ENCODE measurements at regions not wholly inside any gene's neighbourhood (a gene's known extent, or its start where the extent isn't known, plus 50 kb on each side); places are given as distances from the start of the nearest gene placed in this dataset.

- Histone ChIP-seq H3K4me3 (ENCODE audit: low read depth, low read length) (no peak overlapping the region), H3K36me3 (ENCODE audit: control insufficient read depth, insufficient read depth, low read length) (peaks cover 1% of the 10 kb centered on the region), H3K27me3 (ENCODE audit: control insufficient read depth, insufficient read depth, low read length) (no peaks in the 10 kb centered on the region)
- TF ChIP-seq CTCF (IDR thresholded peaks at IDR 0.05; ENCODE audit: insufficient read depth, low read length, poor library complexity, severe bottlenecking), result no peak
- DNase-seq (ENCODE audit: low read depth), result no peak
Measured at GRCh38 chr3:159897331-159898075, 91.1 kb upstream of the IL12A start.

GRCh38 chr3:159898147-159898546 is 90.5 kb upstream of the IL12A start:
- no peak for TF ChIP-seq CTCF (IDR thresholded peaks at IDR 0.05; ENCODE audit: insufficient read depth, low read length, poor library complexity, severe bottlenecking)
- Histone ChIP-seq H3K4me3 (ENCODE audit: low read depth, low read length) (no peak overlapping the region), H3K27me3 (ENCODE audit: control insufficient read depth, insufficient read depth, low read length) (no peaks in the 10 kb centered on the region), H3K36me3 (ENCODE audit: control insufficient read depth, insufficient read depth, low read length) (peaks cover 1% of the 10 kb centered on the region)
- no peak for DNase-seq (ENCODE audit: low read depth)

GRCh38 chr3:159899166-159899565 is 89.5 kb upstream of the IL12A start:
- DNase-seq (ENCODE audit: low read depth), result no peak
- H3K27me3 ChIP-seq (ENCODE audit: control insufficient read depth, insufficient read depth, low read length), result no peaks in the 10 kb centered on the region
- no peak overlapping the region for H3K4me3 ChIP-seq (ENCODE audit: low read depth, low read length)
- TF ChIP-seq CTCF (IDR thresholded peaks at IDR 0.05; ENCODE audit: insufficient read depth, low read length, poor library complexity, severe bottlenecking), result no peak
- peaks cover 1% of the 10 kb centered on the region for H3K36me3 ChIP-seq (ENCODE audit: control insufficient read depth, insufficient read depth, low read length)

GRCh38 chr3:159902546-159903314 is 85.9 kb upstream of the IL12A start:
- TF ChIP-seq CTCF (IDR thresholded peaks at IDR 0.05; ENCODE audit: insufficient read depth, low read length, poor library complexity, severe bottlenecking), result no peak
- DNase-seq (ENCODE audit: low read depth), result no peak
- H3K4me3 ChIP-seq (ENCODE audit: low read depth, low read length), result no peak overlapping the region
- H3K27me3 ChIP-seq (ENCODE audit: control insufficient read depth, insufficient read depth, low read length), result no peaks in the 10 kb centered on the region
- H3K36me3 ChIP-seq (ENCODE audit: control insufficient read depth, insufficient read depth, low read length), result no peaks in the 10 kb centered on the region

- no peak for DNase-seq (ENCODE audit: low read depth)
- Histone ChIP-seq H3K27me3 (ENCODE audit: control insufficient read depth, insufficient read depth, low read length) (no peaks in the 10 kb centered on the region), H3K36me3 (ENCODE audit: control insufficient read depth, insufficient read depth, low read length) (no peaks in the 10 kb centered on the region), H3K4me3 (ENCODE audit: low read depth, low read length) (no peak overlapping the region)
- no peak for TF ChIP-seq CTCF (IDR thresholded peaks at IDR 0.05; ENCODE audit: insufficient read depth, low read length, poor library complexity, severe bottlenecking)
Measured at GRCh38 chr3:159904455-159904854, 84.2 kb upstream of the IL12A start.
